Liver (tissue), 3 donors: ENCODE measurements at regions not wholly inside any gene's neighbourhood (a gene's known extent, or its start where the extent isn't known, plus 50 kb on each side); places are given as distances from the start of the nearest gene placed in this dataset.

Experiments
- RAD21 ChIP-seq, 2 donors: IDR thresholded peaks; 2 replicates each; pipeline ENCODE4 v1.6.1; 2016; ENCODE audit warnings: antibody characterized with exemption in 2 of 2, mild to moderate bottlenecking in 2 of 2
- TAF1 ChIP-seq: conservative IDR thresholded peaks from 2 replicates; pipeline ENCODE4 v1.6.1; 2016; ENCODE audit warnings: antibody characterized with exemption, mild to moderate bottlenecking
- YY1 ChIP-seq: IDR thresholded peaks from 2 replicates; pipeline ENCODE4 v1.6.1; 2016; ENCODE audit warnings: antibody characterized with exemption, mild to moderate bottlenecking
- TF ChIP-seq, protein P1 (sequence below): fragments of 150-350 bp; IDR thresholded peaks from 2 replicates; pipeline ENCODE4 v1.5.1; 2017; ENCODE audit warnings: improper control_type of control experiment, low read depth, low read length; ENCODE audit not compliant: missing input control
- donor health status: healthy.
- donor health status: healthy.

DNA sequence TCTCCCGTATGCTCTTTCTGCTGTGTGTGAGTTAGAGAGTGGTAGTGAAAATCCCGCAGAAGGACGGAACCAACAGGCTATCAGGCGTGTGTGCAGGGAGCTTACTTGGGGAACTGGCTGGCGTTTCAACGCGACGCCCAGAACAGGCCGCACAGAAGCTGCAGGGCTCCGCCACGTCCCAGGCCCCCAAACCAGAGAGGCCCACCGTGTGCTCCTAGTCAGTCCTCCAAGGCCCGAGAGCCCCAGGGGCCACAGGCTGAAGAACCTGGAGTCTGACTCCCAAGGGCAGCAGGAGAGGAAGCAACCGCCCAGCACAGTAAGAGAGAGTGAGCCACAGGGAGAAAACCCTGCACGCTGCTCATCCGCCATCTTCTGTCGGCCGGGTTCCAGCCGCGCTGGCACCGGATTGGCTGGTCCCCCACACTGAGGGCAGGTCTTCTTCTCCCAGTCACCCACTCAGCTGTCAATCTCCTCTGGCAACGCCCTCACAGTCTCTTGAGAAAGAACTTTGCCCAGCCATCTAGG is 730.6 kb upstream of the VSTM2A start:
- TF ChIP-seq, protein P1, sequence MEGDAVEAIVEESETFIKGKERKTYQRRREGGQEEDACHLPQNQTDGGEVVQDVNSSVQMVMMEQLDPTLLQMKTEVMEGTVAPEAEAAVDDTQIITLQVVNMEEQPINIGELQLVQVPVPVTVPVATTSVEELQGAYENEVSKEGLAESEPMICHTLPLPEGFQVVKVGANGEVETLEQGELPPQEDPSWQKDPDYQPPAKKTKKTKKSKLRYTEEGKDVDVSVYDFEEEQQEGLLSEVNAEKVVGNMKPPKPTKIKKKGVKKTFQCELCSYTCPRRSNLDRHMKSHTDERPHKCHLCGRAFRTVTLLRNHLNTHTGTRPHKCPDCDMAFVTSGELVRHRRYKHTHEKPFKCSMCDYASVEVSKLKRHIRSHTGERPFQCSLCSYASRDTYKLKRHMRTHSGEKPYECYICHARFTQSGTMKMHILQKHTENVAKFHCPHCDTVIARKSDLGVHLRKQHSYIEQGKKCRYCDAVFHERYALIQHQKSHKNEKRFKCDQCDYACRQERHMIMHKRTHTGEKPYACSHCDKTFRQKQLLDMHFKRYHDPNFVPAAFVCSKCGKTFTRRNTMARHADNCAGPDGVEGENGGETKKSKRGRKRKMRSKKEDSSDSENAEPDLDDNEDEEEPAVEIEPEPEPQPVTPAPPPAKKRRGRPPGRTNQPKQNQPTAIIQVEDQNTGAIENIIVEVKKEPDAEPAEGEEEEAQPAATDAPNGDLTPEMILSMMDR, result no peak
- TF ChIP-seq TAF1, result no peak
- peak; percentile 48 for TF ChIP-seq YY1
- no peak for TF ChIP-seq RAD21 (IDR thresholded peaks at IDR 0.05)
